ENCODE measurements at regions not wholly inside any gene's neighbourhood (a gene's known extent, or its start where the extent isn't known, plus 50 kb on each side); places are given as distances from the start of the nearest gene placed in this dataset.

DNA sequence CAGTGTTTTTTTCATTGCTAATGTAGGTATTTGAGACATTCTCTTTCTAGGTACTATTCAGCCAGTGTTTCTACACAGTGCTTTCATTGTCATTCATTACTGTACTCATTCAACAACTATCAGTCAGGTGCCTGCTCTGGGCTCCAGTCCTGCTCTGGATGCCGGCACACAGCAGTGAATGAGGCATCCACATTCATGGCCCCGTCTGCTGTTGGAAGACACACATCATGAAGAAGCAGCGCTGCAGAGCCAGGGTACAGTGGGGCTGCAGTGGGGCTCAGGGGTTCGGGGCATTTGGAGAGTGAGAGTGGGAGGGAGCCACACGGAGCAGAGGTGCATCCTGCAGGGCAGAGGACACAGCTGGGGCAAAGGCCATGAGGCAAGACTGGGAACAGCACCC lies 737.2 kb upstream of the RAB6C start:
- Histone ChIP-seq H2AFZ (ENCODE audit: low read depth, low read length, severe bottlenecking) (no peak overlapping the region), H3K79me2 (ENCODE audit: insufficient read depth, low read length) (no peaks in the 10 kb centered on the region)

GRCh38 chr2:129247751-129248150 lies 731.7 kb upstream of the RAB6C start:
- no peaks in the 10 kb centered on the region for H3K79me2 ChIP-seq (ENCODE audit: insufficient read depth, low read length)
- no peaks in the 10 kb centered on the region for H3K9me2 ChIP-seq (replicated peaks; ENCODE audit: insufficient read depth, low read length)
- H3K36me3 ChIP-seq (ENCODE audit: low read length) = no peaks in the 10 kb centered on the region
- no peaks in the 10 kb centered on the region for H3K27me3 ChIP-seq (ENCODE audit: low read length)
- H3K9ac ChIP-seq (ENCODE audit: low read length) = no peak overlapping the region
- H3K4me2 ChIP-seq (ENCODE audit: low read depth, low read length, poor library complexity, severe bottlenecking) = no peak overlapping the region
- no peak overlapping the region for H3K4me3 ChIP-seq (ENCODE audit: insufficient read depth, low read length, poor library complexity, severe bottlenecking)
- H4K20me1 ChIP-seq (ENCODE audit: low read depth, low read length) = no peaks in the 10 kb centered on the region
- H3F3A ChIP-seq (ENCODE audit: insufficient read depth) = no peaks in the 10 kb centered on the region
- no peak overlapping the region for H2AFZ ChIP-seq (ENCODE audit: low read depth, low read length, severe bottlenecking)
- H3K9me3 ChIP-seq (ENCODE audit: insufficient read depth, low read length) = no peaks in the 10 kb centered on the region
- no peak overlapping the region for H3K27ac ChIP-seq (ENCODE audit: low read depth, low read length)
- TF ChIP-seq, protein P1, sequence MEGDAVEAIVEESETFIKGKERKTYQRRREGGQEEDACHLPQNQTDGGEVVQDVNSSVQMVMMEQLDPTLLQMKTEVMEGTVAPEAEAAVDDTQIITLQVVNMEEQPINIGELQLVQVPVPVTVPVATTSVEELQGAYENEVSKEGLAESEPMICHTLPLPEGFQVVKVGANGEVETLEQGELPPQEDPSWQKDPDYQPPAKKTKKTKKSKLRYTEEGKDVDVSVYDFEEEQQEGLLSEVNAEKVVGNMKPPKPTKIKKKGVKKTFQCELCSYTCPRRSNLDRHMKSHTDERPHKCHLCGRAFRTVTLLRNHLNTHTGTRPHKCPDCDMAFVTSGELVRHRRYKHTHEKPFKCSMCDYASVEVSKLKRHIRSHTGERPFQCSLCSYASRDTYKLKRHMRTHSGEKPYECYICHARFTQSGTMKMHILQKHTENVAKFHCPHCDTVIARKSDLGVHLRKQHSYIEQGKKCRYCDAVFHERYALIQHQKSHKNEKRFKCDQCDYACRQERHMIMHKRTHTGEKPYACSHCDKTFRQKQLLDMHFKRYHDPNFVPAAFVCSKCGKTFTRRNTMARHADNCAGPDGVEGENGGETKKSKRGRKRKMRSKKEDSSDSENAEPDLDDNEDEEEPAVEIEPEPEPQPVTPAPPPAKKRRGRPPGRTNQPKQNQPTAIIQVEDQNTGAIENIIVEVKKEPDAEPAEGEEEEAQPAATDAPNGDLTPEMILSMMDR (IDR thresholded peaks at IDR 0.05; ENCODE audit: insufficient read depth, low read length, poor library complexity, severe bottlenecking) = no peak
- no peak for TF ChIP-seq EZH2phosphoT487 (conservative IDR thresholded peaks at IDR 0.05; ENCODE audit: low read length)

More for the DNA sequence above, 737.2 kb upstream of the RAB6C start:
- H3K4me3 ChIP-seq (ENCODE audit: insufficient read depth, low read length, poor library complexity, severe bottlenecking) = no peak overlapping the region
- no peak overlapping the region for H3K9ac ChIP-seq (ENCODE audit: low read length)
- no peaks in the 10 kb centered on the region for H3K9me3 ChIP-seq (ENCODE audit: insufficient read depth, low read length)
- H3K9me2 ChIP-seq (replicated peaks; ENCODE audit: insufficient read depth, low read length) = no peaks in the 10 kb centered on the region
- H3K27me3 ChIP-seq (ENCODE audit: low read length) = no peaks in the 10 kb centered on the region
- H3K27ac ChIP-seq (ENCODE audit: low read depth, low read length) = no peak overlapping the region
- no peaks in the 10 kb centered on the region for H3F3A ChIP-seq (ENCODE audit: insufficient read depth)
- no peak overlapping the region for H3K4me2 ChIP-seq (ENCODE audit: low read depth, low read length, poor library complexity, severe bottlenecking)
- TF ChIP-seq EZH2phosphoT487 (conservative IDR thresholded peaks at IDR 0.05; ENCODE audit: low read length) = no peak
- TF ChIP-seq, protein P1 (IDR thresholded peaks at IDR 0.05; ENCODE audit: insufficient read depth, low read length, poor library complexity, severe bottlenecking) = no peak
- H4K20me1 ChIP-seq (ENCODE audit: low read depth, low read length) = no peaks in the 10 kb centered on the region
- H3K36me3 ChIP-seq (ENCODE audit: low read length) = no peaks in the 10 kb centered on the region

- no peaks in the 10 kb centered on the region for H3K9me3 ChIP-seq (ENCODE audit: insufficient read depth, low read length)
- no peak overlapping the region for H3K4me3 ChIP-seq (ENCODE audit: insufficient read depth, low read length, poor library complexity, severe bottlenecking)
- H3K27me3 ChIP-seq (ENCODE audit: low read length) = no peaks in the 10 kb centered on the region
- H4K20me1 ChIP-seq (ENCODE audit: low read depth, low read length) = no peaks in the 10 kb centered on the region
- H3K4me2 ChIP-seq (ENCODE audit: low read depth, low read length, poor library complexity, severe bottlenecking) = no peak overlapping the region
- no peak overlapping the region for H3K27ac ChIP-seq (ENCODE audit: low read depth, low read length)
- H3F3A ChIP-seq (ENCODE audit: insufficient read depth) = no peaks in the 10 kb centered on the region
- H2AFZ ChIP-seq (ENCODE audit: low read depth, low read length, severe bottlenecking) = no peak overlapping the region
- no peaks in the 10 kb centered on the region for H3K36me3 ChIP-seq (ENCODE audit: low read length)
- no peaks in the 10 kb centered on the region for H3K9me2 ChIP-seq (replicated peaks; ENCODE audit: insufficient read depth, low read length)
- TF ChIP-seq, protein P1 (IDR thresholded peaks at IDR 0.05; ENCODE audit: insufficient read depth, low read length, poor library complexity, severe bottlenecking) = no peak
- TF ChIP-seq EZH2phosphoT487 (conservative IDR thresholded peaks at IDR 0.05; ENCODE audit: low read length) = no peak
- no peaks in the 10 kb centered on the region for H3K79me2 ChIP-seq (ENCODE audit: insufficient read depth, low read length)
- H3K9ac ChIP-seq (ENCODE audit: low read length) = no peak overlapping the region
Measured at GRCh38 chr2:129248198-129248597, 731.3 kb upstream of the RAB6C start.
